Hindlimb muscle (tissue), 1 donor: ENCODE measurements at regions not wholly inside any gene's neighbourhood (a gene's known extent, or its start where the extent isn't known, plus 50 kb on each side); places are given as distances from the start of the nearest gene placed in this dataset.
A peak's percentile ranks its signal among the peaks of the same experiment; 100 is the strongest.
"Not testable (repeated sequence)": the region's sequence is repeated elsewhere in the genome, so short reads cannot be mapped to it uniquely, and the experiment has no call there.

Source experiments
- DNase-seq: peaks from one replicate; pipeline ENCODE4 v3.0.0-alpha.2; 2013

DNA sequence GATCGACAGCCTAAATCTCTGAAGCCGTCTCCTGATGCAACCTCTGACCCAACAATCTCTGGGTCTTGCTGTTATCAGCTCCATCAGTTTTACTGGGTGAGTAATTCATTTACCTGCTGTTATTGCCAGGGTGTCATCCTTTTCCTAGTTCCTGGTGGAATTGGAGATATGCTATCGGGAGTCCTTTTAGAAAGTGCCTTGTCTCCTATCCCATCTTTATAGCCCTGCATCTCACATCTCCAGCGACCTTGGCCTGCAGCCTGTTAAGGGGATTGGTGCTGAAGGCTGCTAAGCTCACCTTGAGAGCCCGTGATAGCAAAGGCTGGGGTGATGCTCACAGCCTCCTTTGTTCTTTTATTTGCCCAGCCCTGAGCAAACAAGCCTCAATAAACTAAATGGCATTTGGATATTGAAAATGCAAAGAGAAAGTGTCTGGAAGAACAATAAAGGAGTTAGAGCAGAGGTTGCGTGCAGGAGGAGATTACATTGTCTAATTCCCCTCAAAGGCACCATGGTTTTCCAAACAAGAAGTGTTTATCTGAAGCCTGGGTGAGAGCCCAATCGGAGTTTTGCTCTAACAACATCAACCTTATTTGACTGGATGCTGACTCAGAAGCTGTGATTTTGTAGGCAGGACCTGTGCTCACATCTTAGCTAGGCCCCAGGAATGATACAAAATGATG is 101.8 kb downstream of the RPLP1 start:
- DNase-seq, result no peak

GRCh38 chr15:69555080-69555479 is 102.5 kb downstream of the RPLP1 start:
- no peak for DNase-seq

- no peak for DNase-seq
Observed at GRCh38 chr15:69556344-69556743, 103.7 kb downstream of the RPLP1 start.

DNA sequence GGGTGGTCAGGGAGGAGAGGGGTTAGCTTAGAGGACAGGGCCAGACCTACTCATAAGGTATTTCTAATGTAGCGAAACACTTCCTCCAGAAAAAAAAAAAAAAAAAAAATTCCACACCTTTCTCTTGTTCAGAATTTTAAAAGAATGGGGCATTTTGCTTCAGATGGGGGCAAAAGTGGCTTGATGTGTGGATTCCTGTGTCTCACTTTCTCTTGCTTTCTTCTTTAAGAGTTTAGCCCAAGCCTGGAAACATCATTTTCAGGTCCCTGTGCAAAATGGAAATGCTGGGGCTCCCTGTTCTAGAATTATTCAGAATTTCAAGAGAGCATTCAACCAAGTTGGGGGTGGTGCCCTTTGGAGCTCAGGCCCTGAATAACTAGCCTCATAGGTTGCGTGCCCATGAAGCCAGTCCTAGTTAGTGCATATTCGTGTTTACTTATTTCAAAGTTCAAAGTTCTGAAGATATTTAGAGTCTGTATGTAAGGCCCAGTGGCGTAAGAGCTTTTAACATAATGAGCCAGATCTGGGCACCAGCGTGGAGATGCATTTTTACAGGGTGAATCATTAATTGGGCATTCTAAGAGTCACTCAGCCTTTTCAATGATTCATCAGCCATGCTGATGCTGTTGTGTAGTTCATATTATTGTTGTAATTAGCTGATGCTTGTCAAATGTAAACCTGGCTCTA is 104.5 kb downstream of the RPLP1 start:
- DNase-seq, result no peak

DNA sequence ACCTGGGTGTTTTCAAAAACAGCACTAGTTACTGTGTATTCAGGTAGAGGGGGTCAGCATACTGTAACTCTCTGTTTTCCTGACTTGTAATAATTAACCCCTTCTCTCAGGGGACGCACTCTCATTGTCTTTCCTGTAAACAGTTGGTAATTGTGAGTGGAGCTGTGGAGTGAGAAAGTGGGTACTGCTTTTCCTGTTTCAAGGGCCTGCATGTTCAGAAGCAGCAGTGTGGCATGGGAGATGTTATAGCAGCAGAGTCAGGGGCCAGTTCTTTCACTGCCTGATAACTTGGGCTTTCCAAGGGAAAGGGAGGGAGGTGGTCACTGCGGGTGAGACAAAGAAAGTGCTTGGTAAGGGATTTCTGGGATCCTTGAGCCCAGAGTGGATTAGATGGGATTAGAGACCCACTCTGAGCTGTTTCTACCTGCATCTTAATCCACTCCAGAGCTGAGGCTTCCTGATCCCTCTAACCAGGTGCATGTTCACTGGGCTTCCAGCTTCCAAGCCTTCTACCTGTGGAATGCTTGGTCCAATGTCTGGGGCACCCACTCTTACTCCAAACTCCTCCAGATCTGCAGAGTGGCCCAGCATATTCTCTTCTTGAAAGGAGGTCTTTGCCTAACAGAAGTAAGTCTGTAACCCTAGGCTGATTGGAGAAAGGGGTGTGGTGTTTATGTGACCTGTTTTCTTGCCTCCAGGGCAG is 105.2 kb downstream of the RPLP1 start:
- DNase-seq, result no peak

DNA sequence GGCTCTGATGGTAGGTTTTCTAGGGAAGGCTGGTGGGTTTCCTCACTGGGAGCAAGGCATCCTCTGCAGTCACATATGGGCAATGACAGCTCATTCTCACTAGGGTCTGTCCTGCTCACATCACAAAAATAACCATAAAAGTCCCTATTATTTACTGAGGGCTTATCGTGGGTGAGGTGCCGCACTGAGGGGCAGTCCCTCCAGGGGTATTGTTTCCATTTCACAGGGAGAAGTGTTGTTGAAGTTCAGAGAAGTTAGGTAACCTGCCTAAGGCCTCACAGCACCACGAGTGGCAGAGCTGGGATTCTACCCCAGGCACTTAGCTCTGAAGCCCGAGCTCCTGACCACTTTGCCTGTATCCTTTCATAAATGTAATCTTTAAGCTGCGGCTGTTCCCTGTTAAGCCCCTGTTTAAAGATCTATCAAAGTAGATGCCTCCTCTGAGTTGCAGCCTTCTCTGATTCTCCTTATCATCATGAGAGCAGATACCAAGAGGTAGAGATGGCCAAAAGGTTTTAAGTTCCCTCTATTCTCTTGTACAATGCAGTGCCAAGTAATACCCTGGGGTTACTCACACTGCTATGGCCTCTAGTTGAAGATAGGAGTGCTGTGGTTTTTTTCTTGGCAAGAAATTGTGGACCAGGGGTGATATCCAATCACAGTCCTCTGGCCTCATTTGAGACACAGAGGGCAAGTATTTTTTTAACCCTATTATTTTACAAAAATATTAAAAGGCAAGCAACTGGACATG is 107.0 kb downstream of the RPLP1 start:
- DNase-seq, result no peak

DNA sequence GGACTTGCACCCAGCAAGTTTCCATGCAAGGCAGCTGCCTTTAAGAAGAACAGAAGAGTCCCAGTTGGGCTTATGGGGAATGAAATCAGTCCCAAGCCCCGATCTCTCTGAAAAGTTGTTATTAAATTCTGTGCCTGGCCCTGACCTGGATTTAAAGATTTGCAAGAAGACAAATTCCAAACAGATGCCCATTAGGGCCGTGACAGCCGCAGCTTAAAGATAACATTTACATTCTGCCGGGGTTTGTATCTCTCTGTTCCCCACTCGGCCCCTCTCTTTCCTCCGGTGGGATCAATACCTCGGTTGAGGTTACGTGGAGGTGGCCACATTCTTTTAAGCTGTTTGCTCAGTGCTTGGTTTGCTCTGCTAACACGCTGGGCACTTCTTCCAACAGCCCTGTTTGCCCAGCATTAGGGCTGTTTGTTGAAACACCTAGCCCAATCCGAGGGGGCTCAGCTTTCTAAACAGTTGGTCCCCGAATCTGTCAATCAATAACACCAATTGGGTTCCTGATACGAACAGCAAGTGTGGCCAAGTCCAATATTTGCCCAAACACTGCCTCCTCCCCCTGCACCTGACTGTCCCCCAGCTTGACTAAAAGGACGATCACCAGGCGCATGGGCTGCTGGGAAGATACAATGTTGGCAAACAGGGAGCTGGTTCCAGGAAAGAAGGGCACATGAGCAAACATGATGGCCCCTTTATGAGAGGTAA is 108.6 kb downstream of the RPLP1 start:
- DNase-seq, result no peak

DNA sequence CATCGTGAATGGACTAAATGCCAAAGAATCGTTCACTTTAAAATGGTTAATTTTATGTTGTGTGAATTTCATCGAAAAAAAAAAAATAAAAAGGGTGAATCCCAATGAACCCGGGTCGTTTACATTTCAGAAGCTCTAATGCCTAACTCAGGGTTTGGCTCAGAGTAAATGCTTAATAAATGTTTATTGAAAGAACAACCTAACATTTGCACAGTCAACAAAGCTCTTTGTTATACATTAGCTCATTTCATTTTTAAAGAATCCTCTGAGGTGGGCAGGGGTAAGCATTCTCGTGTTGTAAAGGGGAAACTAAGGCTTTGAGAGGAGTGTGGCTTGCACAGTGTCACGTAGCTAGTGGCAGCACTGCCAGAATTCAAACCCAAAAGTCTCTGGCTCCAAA is 109.5 kb downstream of the RPLP1 start:
- no peak for DNase-seq

GRCh38 chr15:69562564-69562963 is 109.9 kb downstream of the RPLP1 start:
- no peak for DNase-seq

- DNase-seq, result no peak
Observed at GRCh38 chr15:69565066-69565655, 112.5 kb downstream of the RPLP1 start.

DNA sequence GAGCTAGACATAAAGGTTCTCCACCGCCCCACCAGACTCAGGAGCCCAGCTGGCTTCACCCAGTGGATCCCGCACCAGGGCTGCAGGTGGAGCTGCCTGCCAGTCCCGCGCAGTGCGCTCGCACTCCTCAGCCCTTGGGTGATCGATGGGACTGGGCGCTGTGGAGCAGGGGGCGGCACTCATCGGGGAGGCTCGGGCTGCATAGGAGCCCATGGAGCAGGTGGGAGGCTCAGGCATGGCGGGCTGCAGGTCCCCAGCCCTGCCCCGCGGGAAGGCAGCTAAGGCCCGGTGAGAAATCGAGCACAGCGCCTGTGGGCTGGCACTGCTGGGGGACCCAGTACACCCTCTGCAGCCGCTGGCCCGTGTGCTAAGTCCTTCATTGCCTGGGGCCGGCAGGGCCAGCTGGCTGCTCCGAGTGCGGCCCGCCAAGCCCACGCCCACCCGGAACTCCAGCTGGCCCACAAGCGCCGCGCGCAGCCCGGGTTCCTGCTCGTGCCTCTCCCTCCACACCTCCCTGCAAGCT is 114.7 kb downstream of the RPLP1 start:
- not testable (repeated sequence) for DNase-seq

DNA sequence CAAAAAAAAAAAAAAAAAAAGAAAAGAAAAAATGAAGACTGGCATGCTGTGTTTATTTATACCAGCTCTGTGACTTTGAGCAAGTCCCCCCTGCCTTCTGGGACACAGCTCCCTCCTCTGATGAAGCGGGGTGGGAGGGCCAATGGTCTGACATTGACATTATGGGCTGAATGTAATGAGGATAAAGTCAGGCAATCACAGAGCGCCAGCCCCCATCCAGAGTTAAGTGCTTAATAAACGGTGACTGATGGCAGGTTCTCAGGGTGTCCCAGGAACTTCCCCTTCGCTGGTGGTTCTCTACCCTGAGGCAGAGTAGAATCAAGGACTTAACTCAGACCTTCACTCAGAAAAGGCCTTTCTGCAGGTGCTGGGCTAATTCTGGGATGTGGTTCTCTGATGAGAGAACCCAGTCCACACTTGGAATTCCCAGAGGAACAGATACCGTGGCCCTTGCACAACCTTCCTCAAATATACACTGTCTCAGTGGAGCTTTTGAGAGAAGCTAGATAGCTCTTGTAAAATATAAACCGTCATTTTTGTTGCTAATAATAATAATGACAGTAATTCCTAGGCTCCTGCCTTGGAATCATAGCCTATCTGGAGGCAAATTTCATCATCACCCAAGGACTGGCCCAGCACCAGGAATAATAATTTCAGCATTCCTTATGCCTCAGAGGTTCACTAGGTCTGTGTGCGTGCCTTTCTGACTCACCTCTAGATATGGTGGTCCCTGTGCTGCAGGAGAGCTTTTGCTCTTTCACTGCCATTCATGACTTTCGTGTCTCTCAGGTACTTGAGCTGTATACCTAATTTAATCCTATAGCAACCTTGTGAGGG is 115.8 kb downstream of the RPLP1 start:
- no peak for DNase-seq

- DNase-seq, result no peak
Observed at GRCh38 chr15:69570454-69570853, 117.8 kb downstream of the RPLP1 start.

GRCh38 chr15:69570997-69571396 is 118.4 kb downstream of the RPLP1 start:
- no peak for DNase-seq

- not testable (repeated sequence) for DNase-seq
Observed at GRCh38 chr15:69573278-69573677, 120.7 kb downstream of the RPLP1 start.

- no peak for DNase-seq
Observed at GRCh38 chr15:69573815-69574475, 121.3 kb downstream of the RPLP1 start.

DNA sequence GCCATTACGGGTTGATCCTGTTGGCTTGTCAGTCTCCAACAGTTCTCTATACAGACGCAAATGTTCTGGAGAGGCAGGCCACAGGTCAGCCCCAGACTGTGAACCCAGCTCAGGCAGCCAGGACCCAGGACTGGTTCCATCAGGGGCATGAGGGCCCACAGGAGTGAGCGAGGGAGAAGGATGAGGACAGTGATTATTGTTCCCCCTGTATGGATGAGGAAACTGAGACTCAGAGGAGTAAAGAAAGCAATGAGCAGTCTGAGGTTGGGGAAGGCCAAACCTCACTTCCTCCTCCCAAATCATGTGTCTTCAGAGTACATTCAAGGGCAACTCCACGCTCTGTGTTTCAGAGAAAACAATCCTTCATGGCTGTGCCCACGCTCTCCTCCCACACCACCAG is 121.9 kb downstream of the RPLP1 start:
- no peak for DNase-seq

GRCh38 chr15:69575387-69575786 is 122.8 kb downstream of the RPLP1 start:
- no peak for DNase-seq

DNA sequence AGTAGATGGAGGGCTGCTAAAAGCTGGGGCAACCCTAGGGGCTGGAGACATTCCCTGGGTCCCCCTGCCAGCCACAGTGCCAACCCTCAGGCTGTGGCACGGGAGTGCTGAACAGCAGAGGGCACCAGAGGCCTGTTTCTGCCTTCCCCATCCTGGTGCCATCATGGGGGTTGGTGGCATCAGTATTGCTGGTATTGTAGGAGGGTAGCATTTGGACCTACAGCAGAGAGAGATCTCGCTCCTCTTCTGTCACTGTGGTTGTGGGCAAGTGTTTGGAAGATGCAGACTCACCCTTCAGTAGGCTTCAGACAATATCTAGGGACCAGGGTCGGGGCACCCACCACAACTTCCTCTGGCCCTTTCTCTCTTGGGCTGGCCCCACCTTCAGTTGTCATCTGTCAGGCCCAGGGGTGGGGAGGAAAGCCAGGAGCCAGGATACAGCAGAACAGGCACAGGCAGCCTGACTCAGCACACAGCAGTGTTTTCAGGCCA is 123.5 kb downstream of the RPLP1 start:
- peak; percentile 26 for DNase-seq

GRCh38 chr15:69576948-69577351 is 124.3 kb downstream of the RPLP1 start:
- DNase-seq, result no peak
